ENCODE measurements at regions not wholly inside any gene's neighbourhood (a gene's known extent, or its start where the extent isn't known, plus 50 kb on each side); places are given as distances from the start of the nearest gene placed in this dataset.

- TF ChIP-seq CTCF (IDR thresholded peaks at IDR 0.05) (no peak), POLR2AphosphoS5 (IDR thresholded peaks at IDR 0.05; ENCODE audit: insufficient read depth in 1 of 2, low read depth in 1 of 2) (no peak)
These were observed 1039.6 kb downstream of the ROBO2 start for GRCh38 chr3:78079514-78079913.

Measured in vagina (tissue), 2 donors.